Activated naive CD4-positive, alpha-beta T cell (primary cell): ENCODE measurements at regions not wholly inside any gene's neighbourhood (a gene's known extent, or its start where the extent isn't known, plus 50 kb on each side); places are given as distances from the start of the nearest gene placed in this dataset.
"Not testable (repeated sequence)": the region's sequence is repeated elsewhere in the genome, so short reads cannot be mapped to it uniquely, and the experiment has no call there.

Experiments used
- DNase-seq, 4 experiments: peaks; one replicate each; lab custom pipeline; 2025; lab: John Stamatoyannopoulos, UW

GRCh38 chr3:56924700-56925099 lies 123.0 kb upstream of the ARHGEF3 start:
- not testable (repeated sequence) for DNase-seq

- no peak for DNase-seq
These were observed 121.9 kb upstream of the ARHGEF3 start for GRCh38 chr3:56923526-56924224.

- DNase-seq = no peak
These were observed 120.1 kb upstream of the ARHGEF3 start for GRCh38 chr3:56921573-56922453.

DNA sequence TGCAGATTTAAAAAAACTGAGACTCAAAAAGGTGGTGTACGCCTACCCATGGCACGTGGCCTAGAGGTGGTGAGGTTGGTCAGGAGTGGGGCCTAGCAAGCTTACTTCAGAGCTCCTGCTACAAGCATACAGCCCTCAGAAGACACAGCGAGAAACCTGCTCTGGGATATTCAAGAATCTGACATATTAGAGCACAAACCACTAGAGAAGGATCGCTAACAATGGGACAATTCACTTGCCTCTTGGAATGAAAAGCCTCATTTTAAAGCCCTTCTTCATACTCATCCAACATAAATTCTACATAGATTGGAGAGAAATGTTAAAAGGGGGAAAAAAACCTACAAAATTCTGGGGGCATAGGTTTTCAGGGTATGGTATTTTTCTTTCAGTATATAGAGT lies 118.0 kb upstream of the ARHGEF3 start:
- DNase-seq = no peak

GRCh38 chr3:56919137-56919796 lies 117.5 kb upstream of the ARHGEF3 start:
- no peak for DNase-seq

GRCh38 chr3:56918111-56918568 lies 116.4 kb upstream of the ARHGEF3 start:
- DNase-seq = no peak

- no peak for DNase-seq
These were observed 115.8 kb upstream of the ARHGEF3 start for GRCh38 chr3:56917361-56918110.

GRCh38 chr3:56916716-56917360 lies 115.1 kb upstream of the ARHGEF3 start:
- no peak for DNase-seq

DNA sequence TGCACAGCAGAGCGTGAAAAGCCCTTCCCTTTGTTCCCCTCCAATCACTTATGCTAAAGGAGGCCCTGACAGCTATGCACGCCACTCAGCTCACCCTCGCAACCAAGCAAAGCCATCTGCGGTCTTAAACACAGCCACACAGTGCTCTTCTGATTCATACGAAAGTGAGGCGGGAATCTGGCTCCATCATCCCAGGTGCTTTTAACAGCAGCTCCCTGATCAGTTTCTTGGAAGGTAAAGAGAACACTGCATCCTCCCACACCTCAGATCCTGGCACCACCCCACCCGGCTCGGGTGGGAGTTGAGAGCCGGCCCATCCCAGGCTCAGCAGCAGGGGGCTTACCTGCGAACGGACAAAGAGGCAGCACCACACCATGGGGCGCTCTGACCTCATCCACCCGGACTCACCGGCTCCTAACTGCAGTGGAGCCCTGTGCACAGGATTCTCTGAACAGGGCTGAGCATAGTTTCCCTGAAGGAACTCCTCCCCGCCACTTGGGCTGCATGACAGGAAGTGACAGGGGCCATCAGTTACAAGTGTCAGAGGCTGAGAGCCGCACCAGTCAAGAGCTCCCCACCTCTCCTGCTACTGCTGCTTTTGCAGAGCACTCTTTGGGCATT lies 114.3 kb upstream of the ARHGEF3 start:
- peak; percentile 15 to 62 (median 34) for DNase-seq

DNA sequence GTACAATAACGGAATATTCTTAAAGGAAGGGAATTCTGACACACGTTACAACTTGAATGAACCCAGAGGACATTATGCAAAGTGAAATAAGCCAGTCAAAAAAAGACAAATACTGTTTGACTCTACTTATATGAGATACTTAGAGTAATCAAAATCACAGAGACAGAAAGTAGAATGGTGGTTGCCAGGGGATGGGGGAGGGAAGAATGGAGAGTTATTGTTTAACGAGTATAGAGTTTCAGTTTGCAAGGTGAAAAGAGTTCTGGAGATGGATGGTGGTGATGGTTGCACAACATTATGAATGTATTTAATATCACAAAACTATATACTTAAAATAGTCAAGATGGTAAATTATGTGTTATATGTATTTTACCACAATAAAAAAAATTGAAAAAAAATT lies 112.9 kb upstream of the ARHGEF3 start:
- DNase-seq = no peak

DNA sequence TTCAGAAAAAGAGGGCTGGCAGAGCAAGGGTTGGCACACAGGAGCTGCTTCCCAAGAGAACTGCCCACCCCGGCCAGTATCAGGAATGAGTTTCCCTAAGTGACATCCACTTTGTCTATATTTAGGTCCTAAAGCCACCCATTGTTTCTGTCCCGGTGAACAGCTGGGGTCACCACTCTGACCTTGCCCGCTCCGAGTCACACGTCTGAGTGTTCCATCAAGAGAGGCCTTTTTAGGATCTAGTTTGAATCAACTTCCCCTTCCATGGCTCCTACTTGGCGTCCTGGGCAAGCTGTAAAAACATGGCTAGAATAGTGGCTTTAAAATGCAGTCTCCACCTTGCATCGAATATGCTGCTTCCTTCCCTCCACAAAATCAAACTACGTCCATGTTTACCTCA lies 109.6 kb upstream of the ARHGEF3 start:
- DNase-seq = no peak

DNA sequence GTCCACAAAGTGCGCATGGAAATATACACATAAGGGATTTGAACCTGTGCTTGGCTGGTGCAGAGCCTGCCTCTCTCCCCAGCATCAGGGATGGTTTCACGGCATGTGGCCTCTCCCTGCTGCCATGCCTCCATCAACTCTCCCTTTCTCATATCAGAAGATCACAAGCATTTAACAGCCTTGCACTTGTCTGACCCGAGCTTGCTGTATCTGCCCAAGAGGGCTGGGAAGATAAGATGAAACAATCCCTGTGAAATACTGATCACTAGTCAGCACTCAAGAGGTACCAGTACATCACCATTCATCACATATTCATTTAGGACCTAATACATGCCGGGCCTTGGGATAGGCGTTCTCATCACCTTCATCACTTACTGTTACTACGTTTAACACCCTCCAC lies 107.6 kb upstream of the ARHGEF3 start:
- no peak for DNase-seq

GRCh38 chr3:56908004-56908403 lies 106.3 kb upstream of the ARHGEF3 start:
- no peak for DNase-seq

DNA sequence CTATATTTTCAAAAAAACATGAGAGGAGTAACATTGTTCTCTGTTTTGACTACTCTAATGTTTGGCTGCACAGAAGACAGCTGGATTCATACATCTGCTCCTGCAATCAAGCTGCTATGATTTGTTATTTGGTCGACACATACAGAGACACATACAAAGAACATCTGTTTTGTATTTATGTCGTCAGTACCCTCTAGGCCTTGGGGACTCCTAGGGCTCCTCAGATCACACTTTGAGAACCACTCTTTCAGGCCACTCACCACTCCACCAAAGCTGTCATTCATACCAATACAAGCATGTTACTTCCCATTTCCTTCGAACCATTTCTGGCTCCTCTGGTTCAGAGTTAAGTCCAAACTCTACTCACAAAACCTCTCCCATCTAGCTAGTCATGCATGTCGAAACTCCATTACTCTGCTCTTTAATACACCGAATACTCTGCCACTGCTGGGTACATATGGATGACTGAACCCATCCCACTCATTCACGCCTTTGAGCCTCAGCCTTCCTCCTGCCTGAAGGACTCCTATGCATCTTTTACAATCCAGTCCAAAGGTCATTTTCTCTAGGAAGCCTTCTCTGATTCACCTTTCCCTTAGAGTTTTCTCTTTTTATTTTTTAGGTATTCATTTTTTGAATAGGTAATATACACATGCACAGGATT lies 102.9 kb upstream of the ARHGEF3 start:
- no peak for DNase-seq

- DNase-seq = no peak
These were observed 101.6 kb upstream of the ARHGEF3 start for GRCh38 chr3:56903231-56903782.

GRCh38 chr3:56902468-56903160 lies 100.9 kb upstream of the ARHGEF3 start:
- no peak for DNase-seq

GRCh38 chr3:56900801-56901200 lies 99.1 kb upstream of the ARHGEF3 start:
- DNase-seq = no peak

- DNase-seq = no peak
These were observed 98.1 kb upstream of the ARHGEF3 start for GRCh38 chr3:56899851-56900250.

DNA sequence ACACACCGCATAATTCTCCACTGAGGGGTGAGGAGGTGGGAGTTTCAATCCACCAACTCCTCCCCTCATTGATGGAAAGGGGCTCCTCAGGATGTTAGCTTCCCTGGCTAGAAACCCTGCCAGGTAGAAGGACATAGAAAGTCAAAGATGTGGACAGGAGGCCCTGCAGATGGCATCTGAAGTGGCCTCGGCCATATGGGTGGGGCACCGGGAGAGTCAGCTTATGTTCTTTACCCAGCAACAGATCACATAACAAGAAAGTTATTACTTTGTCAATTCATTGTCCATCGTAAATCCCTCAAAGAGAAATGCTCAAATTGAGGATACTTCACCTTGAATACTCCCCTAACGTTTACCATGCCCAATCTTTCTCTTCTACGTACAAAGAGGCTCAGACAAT lies 97.3 kb upstream of the ARHGEF3 start:
- DNase-seq = no peak

DNA sequence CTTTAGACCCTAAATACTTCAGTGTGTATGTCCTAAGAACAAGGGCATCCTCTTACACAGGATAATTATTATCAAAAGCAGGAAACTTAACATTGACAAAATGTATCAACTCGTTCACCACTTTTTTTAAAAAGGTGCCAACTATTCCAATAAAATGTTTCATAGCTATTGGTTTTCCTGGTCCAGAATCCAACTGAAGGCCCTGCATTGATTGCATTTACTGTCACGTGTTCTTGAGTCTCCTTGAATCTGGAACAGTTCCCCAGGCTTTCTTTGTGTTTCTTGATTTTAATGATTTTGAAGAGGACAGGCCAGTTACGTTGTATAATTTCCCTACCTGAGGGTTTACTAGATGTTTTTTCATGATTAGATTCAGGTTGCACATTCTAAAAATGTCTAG lies 94.6 kb upstream of the ARHGEF3 start:
- DNase-seq = no peak
